ENCODE measurements at regions not wholly inside any gene's neighbourhood (a gene's known extent, or its start where the extent isn't known, plus 50 kb on each side); places are given as distances from the start of the nearest gene placed in this dataset.
A peak's percentile ranks its signal among the peaks of the same experiment; 100 is the strongest.

GRCh38 chr6:37551867-37552266, 52.2 kb upstream of the CCDC167 start:
- Mint-ChIP-seq H3K27ac (ENCODE audit: unreplicated experiment) (no peak overlapping the region), H3K4me3 (ENCODE audit: low read depth, unreplicated experiment) (no peak overlapping the region), H3K9me3 (ENCODE audit: low read depth, unreplicated experiment) (no peaks in the 10 kb centered on the region), H3K36me3 (ENCODE audit: insufficient read depth, unreplicated experiment) (no peaks in the 10 kb centered on the region), H3K27me3 (ENCODE audit: unreplicated experiment) (peaks cover 15% of the 10 kb centered on the region), H3K4me1 (ENCODE audit: low read depth, unreplicated experiment) (peaks cover 37% of the 10 kb centered on the region)
- intact Hi-C loops (cut with micrococcal nuclease; ENCODE audit: unreplicated experiment): no loop called here
- TF ChIP-seq CTCF (IDR thresholded peaks at IDR 0.05; ENCODE audit: unreplicated experiment): no peak
- CTCF ChIA-PET: no interaction called here
- DNase-seq: no peak
- BruUV-seq (replicated peaks): no TSS peak

GRCh38 chr6:37551446-37551845, 51.8 kb upstream of the CCDC167 start:
- TF ChIP-seq CTCF (IDR thresholded peaks at IDR 0.05; ENCODE audit: unreplicated experiment): no peak
- H3K4me1 Mint-ChIP-seq (ENCODE audit: low read depth, unreplicated experiment): peaks cover 37% of the 10 kb centered on the region
- H3K27ac Mint-ChIP-seq (ENCODE audit: unreplicated experiment): no peak overlapping the region
- CTCF ChIA-PET: interaction anchor here (1.5 kb wide), 1 partner anchor 14 kb away, joined by 4 read pairs; no protein-coding TSS in a partner anchor
- BruUV-seq (replicated peaks): no TSS peak
- DNase-seq: no peak
- peaks cover 15% of the 10 kb centered on the region for H3K27me3 Mint-ChIP-seq (ENCODE audit: unreplicated experiment)
- H3K4me3 Mint-ChIP-seq (ENCODE audit: low read depth, unreplicated experiment): no peak overlapping the region
- intact Hi-C loops (cut with micrococcal nuclease; ENCODE audit: unreplicated experiment): no loop called here
- no peaks in the 10 kb centered on the region for H3K36me3 Mint-ChIP-seq (ENCODE audit: insufficient read depth, unreplicated experiment)
- no peaks in the 10 kb centered on the region for H3K9me3 Mint-ChIP-seq (ENCODE audit: low read depth, unreplicated experiment)

- no peak for DNase-seq
Measured at GRCh38 chr6:37551002-37551401, 51.3 kb upstream of the CCDC167 start.

GRCh38 chr6:37550191-37550831, 50.6 kb upstream of the CCDC167 start:
- H3K27ac Mint-ChIP-seq (ENCODE audit: unreplicated experiment): no peak overlapping the region
- H3K27me3 Mint-ChIP-seq (ENCODE audit: unreplicated experiment): peaks cover 18% of the 10 kb centered on the region
- no peaks in the 10 kb centered on the region for H3K9me3 Mint-ChIP-seq (ENCODE audit: low read depth, unreplicated experiment)
- peak; percentile 33 for DNase-seq
- intact Hi-C loops (cut with micrococcal nuclease; ENCODE audit: unreplicated experiment): no loop called here
- TF ChIP-seq CTCF (IDR thresholded peaks at IDR 0.05; ENCODE audit: unreplicated experiment): no peak
- H3K4me3 Mint-ChIP-seq (ENCODE audit: low read depth, unreplicated experiment): no peak overlapping the region
- no TSS peak for BruUV-seq (replicated peaks)
- H3K4me1 Mint-ChIP-seq (ENCODE audit: low read depth, unreplicated experiment): peaks cover 28% of the 10 kb centered on the region
- CTCF ChIA-PET: interaction anchor here (1.0 to 1.5 kb wide), 2 partner anchors 12 to 15 kb away, joined by 4 read pairs; no protein-coding TSS in a partner anchor
- no peaks in the 10 kb centered on the region for H3K36me3 Mint-ChIP-seq (ENCODE audit: insufficient read depth, unreplicated experiment)

More at GRCh38 chr6:37551002-37551401, 51.3 kb upstream of the CCDC167 start:
- Mint-ChIP-seq H3K4me1 (ENCODE audit: low read depth, unreplicated experiment) (peaks cover 35% of the 10 kb centered on the region), H3K27ac (ENCODE audit: unreplicated experiment) (no peak overlapping the region), H3K9me3 (ENCODE audit: low read depth, unreplicated experiment) (no peaks in the 10 kb centered on the region), H3K4me3 (ENCODE audit: low read depth, unreplicated experiment) (no peak overlapping the region), H3K27me3 (ENCODE audit: unreplicated experiment) (peaks cover 15% of the 10 kb centered on the region), H3K36me3 (ENCODE audit: insufficient read depth, unreplicated experiment) (no peaks in the 10 kb centered on the region)
- no peak for TF ChIP-seq CTCF (IDR thresholded peaks at IDR 0.05; ENCODE audit: unreplicated experiment)
- intact Hi-C loops (cut with micrococcal nuclease; ENCODE audit: unreplicated experiment): no loop called here
- CTCF ChIA-PET: interaction anchor here (1.5 kb wide), 1 partner anchor 14 kb away, joined by 4 read pairs; no protein-coding TSS in a partner anchor
- no TSS peak for BruUV-seq (replicated peaks)

Measured in Calu3 (cell line).